ENCODE measurements at regions not wholly inside any gene's neighbourhood (a gene's known extent, or its start where the extent isn't known, plus 50 kb on each side); places are given as distances from the start of the nearest gene placed in this dataset.

DNA sequence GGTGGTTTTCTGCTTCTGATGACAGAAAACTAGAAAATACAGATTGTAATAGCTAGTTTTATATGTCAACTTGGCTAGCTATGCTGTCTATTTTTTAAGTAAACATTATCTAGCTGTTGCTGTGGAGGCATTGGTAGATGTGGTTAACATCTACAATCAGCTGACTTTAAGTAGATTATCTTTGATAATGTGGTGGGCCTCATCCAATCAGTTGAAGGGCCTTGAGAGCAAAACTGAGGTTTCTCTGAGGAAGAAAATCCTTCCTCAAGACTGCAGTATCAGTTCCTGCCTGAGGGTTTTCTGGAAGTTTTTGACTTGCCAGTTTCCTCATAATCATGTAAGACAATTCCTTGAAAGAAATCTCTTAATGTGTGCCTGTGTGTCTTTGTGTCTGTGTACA, 75.9 kb upstream of the SPHKAP start:
- TF ChIP-seq, protein P1, sequence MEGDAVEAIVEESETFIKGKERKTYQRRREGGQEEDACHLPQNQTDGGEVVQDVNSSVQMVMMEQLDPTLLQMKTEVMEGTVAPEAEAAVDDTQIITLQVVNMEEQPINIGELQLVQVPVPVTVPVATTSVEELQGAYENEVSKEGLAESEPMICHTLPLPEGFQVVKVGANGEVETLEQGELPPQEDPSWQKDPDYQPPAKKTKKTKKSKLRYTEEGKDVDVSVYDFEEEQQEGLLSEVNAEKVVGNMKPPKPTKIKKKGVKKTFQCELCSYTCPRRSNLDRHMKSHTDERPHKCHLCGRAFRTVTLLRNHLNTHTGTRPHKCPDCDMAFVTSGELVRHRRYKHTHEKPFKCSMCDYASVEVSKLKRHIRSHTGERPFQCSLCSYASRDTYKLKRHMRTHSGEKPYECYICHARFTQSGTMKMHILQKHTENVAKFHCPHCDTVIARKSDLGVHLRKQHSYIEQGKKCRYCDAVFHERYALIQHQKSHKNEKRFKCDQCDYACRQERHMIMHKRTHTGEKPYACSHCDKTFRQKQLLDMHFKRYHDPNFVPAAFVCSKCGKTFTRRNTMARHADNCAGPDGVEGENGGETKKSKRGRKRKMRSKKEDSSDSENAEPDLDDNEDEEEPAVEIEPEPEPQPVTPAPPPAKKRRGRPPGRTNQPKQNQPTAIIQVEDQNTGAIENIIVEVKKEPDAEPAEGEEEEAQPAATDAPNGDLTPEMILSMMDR (IDR thresholded peaks at IDR 0.05), result no peak
- TF ChIP-seq POLR2A (IDR thresholded peaks at IDR 0.05), result no peak
